ENCODE measurements at regions not wholly inside any gene's neighbourhood (a gene's known extent, or its start where the extent isn't known, plus 50 kb on each side); places are given as distances from the start of the nearest gene placed in this dataset.
"Not testable (repeated sequence)": the region's sequence is repeated elsewhere in the genome, so short reads cannot be mapped to it uniquely, and the experiment has no call there.

DNA sequence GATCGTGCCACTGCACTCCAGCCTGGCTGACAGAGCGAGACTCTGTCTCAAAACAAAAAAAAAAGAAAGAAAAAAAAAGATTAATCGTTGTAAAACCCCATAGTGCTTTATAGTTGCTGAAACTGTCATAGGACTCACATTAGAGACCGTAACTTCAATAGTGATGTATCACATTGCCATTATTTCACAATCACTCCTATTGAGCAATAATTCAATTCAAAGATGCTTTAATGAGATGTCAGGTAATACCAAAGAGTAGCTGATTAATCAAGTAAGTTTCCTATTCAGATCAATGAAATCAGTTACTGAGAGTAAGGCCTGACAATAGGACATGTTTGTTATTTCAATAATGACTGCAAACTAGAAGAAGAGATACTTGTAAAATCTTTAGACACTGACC, 628.7 kb downstream of the KCNJ18 start:
- not testable (repeated sequence) for H2AFZ ChIP-seq (ENCODE audit: low read depth, low read length); H3K27ac ChIP-seq (ENCODE audit: low read length); H3K4me2 ChIP-seq (ENCODE audit: low read length); H4K20me1 ChIP-seq (ENCODE audit: insufficient read depth); H3K27me3 ChIP-seq (ENCODE audit: insufficient read depth, low read depth, low read length); H3F3A ChIP-seq (ENCODE audit: insufficient read depth, low read length, poor library complexity, severe bottlenecking); H3K9me2 ChIP-seq (ENCODE audit: insufficient read depth, low read length); H3K9ac ChIP-seq (ENCODE audit: low read length); H3K36me3 ChIP-seq (ENCODE audit: insufficient read depth, low read length); H3K4me3 ChIP-seq (ENCODE audit: low read length); H3K9me3 ChIP-seq (ENCODE audit: low read length); H3K79me2 ChIP-seq (replicated peaks; ENCODE audit: insufficient read depth, low read length)

DNA sequence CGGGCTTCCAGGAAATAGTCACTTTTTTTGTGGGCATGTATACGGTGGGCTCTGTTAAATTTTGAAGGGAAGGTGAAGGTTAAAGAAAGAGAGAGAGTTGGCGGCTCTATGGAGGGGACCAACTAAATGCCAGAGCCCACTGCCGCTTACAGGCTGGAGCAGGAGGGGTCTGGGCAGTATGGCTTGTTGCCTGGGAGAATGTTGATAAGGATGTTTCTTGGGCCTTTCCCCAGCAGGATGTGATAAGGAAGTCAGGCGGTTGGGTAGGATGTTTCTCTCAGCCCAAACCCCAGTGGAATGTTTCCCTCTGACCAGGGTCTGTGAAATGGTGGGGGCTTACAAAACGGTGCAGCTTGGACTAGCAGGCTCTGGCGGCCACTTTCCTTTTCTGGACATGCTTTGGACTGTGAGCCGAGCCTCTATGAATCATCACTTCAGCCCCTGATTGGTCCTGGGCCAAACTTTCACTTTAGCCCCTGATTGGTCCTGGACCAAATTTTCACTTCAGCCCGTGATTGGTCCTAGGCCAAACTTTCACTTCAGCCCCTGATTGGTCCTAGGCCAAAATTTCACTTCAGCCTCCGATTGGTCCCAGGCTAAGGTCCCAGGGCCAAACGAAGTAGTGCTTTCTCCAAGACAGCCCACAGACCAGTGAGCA, 630.7 kb downstream of the KCNJ18 start:
- H3K9me3 ChIP-seq (ENCODE audit: low read length); H3K27ac ChIP-seq (ENCODE audit: low read length); H3K27me3 ChIP-seq (ENCODE audit: insufficient read depth, low read depth, low read length); H2AFZ ChIP-seq (ENCODE audit: low read depth, low read length); H3K9me2 ChIP-seq (ENCODE audit: insufficient read depth, low read length); H3F3A ChIP-seq (ENCODE audit: insufficient read depth, low read length, poor library complexity, severe bottlenecking); H3K4me3 ChIP-seq (ENCODE audit: low read length); H3K36me3 ChIP-seq (ENCODE audit: insufficient read depth, low read length); H3K9ac ChIP-seq (ENCODE audit: low read length); H3K4me2 ChIP-seq (ENCODE audit: low read length); H3K79me2 ChIP-seq (replicated peaks; ENCODE audit: insufficient read depth, low read length); H4K20me1 ChIP-seq (ENCODE audit: insufficient read depth): not testable (repeated sequence)

DNA sequence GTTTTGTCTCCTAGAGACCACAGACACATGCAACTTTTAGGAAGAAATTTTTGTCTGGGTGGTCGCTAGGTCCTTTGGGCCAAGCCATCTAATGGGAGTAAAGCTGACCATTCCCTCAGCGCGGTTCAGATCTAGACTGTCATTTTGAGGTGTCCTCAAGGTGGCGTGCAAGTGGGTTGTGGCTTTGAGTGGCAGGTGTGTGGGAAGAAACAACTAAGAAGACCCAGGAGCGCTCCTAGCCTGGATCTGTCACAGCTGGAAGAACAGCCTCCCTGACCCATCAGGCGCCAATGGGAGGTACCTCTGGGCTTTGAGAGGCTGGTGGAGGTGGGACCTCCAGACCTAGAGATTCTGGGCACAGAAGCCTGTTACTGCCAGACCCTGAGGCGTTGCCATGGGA, 645.1 kb downstream of the KCNJ18 start:
- H3F3A ChIP-seq (ENCODE audit: insufficient read depth, low read length, poor library complexity, severe bottlenecking) = no peaks in the 10 kb centered on the region
- no peak overlapping the region for H3K4me3 ChIP-seq (ENCODE audit: low read length)
- peaks cover 4% of the 10 kb centered on the region for H3K9me3 ChIP-seq (ENCODE audit: low read length)
- H4K20me1 ChIP-seq (ENCODE audit: insufficient read depth) = no peaks in the 10 kb centered on the region
- H3K27ac ChIP-seq (ENCODE audit: low read length) = no peak overlapping the region
- no peaks in the 10 kb centered on the region for H3K79me2 ChIP-seq (replicated peaks; ENCODE audit: insufficient read depth, low read length)
- H3K4me2 ChIP-seq (ENCODE audit: low read length) = no peak overlapping the region
- H3K9me2 ChIP-seq (ENCODE audit: insufficient read depth, low read length) = no peaks in the 10 kb centered on the region
- no peak for TF ChIP-seq POLR2AphosphoS5 (IDR thresholded peaks at IDR 0.05)
- no peak for TF ChIP-seq EP300 (conservative IDR thresholded peaks at IDR 0.05; ENCODE audit: poor library complexity, severe bottlenecking)
- TF ChIP-seq TAF1 (IDR thresholded peaks at IDR 0.05; ENCODE audit: low read depth) = no peak
- no peak for TF ChIP-seq MXI1 (conservative IDR thresholded peaks at IDR 0.05; ENCODE audit: poor library complexity, severe bottlenecking)
- no peak for TF ChIP-seq EZH2 (IDR thresholded peaks at IDR 0.05; ENCODE audit: borderline replicate concordance, insufficient read depth, low read length, poor library complexity, severe bottlenecking)
- TF ChIP-seq, protein P1, sequence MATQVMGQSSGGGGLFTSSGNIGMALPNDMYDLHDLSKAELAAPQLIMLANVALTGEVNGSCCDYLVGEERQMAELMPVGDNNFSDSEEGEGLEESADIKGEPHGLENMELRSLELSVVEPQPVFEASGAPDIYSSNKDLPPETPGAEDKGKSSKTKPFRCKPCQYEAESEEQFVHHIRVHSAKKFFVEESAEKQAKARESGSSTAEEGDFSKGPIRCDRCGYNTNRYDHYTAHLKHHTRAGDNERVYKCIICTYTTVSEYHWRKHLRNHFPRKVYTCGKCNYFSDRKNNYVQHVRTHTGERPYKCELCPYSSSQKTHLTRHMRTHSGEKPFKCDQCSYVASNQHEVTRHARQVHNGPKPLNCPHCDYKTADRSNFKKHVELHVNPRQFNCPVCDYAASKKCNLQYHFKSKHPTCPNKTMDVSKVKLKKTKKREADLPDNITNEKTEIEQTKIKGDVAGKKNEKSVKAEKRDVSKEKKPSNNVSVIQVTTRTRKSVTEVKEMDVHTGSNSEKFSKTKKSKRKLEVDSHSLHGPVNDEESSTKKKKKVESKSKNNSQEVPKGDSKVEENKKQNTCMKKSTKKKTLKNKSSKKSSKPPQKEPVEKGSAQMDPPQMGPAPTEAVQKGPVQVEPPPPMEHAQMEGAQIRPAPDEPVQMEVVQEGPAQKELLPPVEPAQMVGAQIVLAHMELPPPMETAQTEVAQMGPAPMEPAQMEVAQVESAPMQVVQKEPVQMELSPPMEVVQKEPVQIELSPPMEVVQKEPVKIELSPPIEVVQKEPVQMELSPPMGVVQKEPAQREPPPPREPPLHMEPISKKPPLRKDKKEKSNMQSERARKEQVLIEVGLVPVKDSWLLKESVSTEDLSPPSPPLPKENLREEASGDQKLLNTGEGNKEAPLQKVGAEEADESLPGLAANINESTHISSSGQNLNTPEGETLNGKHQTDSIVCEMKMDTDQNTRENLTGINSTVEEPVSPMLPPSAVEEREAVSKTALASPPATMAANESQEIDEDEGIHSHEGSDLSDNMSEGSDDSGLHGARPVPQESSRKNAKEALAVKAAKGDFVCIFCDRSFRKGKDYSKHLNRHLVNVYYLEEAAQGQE (IDR thresholded peaks at IDR 0.05; ENCODE audit: borderline replicate concordance) = no peak
- TF ChIP-seq RAD21 (conservative IDR thresholded peaks at IDR 0.05) = no peak
- TF ChIP-seq, protein P2, sequence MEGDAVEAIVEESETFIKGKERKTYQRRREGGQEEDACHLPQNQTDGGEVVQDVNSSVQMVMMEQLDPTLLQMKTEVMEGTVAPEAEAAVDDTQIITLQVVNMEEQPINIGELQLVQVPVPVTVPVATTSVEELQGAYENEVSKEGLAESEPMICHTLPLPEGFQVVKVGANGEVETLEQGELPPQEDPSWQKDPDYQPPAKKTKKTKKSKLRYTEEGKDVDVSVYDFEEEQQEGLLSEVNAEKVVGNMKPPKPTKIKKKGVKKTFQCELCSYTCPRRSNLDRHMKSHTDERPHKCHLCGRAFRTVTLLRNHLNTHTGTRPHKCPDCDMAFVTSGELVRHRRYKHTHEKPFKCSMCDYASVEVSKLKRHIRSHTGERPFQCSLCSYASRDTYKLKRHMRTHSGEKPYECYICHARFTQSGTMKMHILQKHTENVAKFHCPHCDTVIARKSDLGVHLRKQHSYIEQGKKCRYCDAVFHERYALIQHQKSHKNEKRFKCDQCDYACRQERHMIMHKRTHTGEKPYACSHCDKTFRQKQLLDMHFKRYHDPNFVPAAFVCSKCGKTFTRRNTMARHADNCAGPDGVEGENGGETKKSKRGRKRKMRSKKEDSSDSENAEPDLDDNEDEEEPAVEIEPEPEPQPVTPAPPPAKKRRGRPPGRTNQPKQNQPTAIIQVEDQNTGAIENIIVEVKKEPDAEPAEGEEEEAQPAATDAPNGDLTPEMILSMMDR (IDR thresholded peaks at IDR 0.05; ENCODE audit: poor library complexity, severe bottlenecking) = no peak
- TF ChIP-seq SMC3 (conservative IDR thresholded peaks at IDR 0.05; ENCODE audit: poor library complexity) = no peak
- no peaks in the 10 kb centered on the region for H3K27me3 ChIP-seq (ENCODE audit: insufficient read depth, low read depth, low read length)
- H3K36me3 ChIP-seq (ENCODE audit: insufficient read depth, low read length) = no peaks in the 10 kb centered on the region
- H2AFZ ChIP-seq (ENCODE audit: low read depth, low read length) = no peak overlapping the region
- H3K9ac ChIP-seq (ENCODE audit: low read length) = no peak overlapping the region

DNA sequence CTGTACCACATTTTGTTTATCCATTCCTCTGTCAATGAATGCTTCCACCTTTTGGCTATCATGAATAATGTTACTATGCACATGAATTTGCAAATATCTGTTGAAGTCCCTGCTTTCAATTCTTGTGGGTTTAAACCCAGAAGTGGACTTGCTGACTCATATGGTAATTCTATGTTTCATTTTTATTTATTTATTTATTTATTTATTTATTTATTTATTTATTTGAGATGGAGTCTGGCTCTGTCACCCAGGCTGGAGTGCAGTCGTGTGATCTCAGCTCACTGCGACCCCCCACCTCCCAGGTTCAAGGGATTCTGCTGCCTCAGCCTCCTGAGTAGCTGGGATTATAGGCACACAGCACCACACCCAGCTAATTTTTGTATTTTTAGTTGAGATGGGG, 664.3 kb downstream of the KCNJ18 start:
- not testable (repeated sequence) for H3K9me3 ChIP-seq (ENCODE audit: low read length)

DNA sequence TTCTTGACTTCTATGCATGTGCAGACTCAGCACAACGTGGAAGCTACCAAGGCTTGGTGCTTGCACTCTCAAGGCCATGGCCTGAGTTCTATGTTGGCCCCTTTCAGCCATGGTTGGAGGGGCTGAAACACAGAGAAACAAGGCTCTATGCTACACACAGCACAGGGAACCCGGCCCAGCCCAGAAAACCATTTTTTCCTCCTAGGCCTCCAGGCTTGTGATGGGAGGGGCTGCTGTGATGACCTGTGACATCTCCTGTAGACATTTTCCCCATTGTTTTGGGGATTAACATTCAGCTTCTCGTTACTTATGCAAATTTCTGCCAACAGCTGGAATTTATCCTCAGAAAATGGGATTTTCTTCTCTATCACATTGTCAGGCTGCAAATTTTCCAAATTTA, 678.7 kb downstream of the KCNJ18 start:
- not testable (repeated sequence) for H3K27ac ChIP-seq (ENCODE audit: low read length); H3K9ac ChIP-seq (ENCODE audit: low read length); H4K20me1 ChIP-seq (ENCODE audit: insufficient read depth); H3K27me3 ChIP-seq (ENCODE audit: insufficient read depth, low read depth, low read length); H3K36me3 ChIP-seq (ENCODE audit: insufficient read depth, low read length); H3K9me3 ChIP-seq (ENCODE audit: low read length); H3F3A ChIP-seq (ENCODE audit: insufficient read depth, low read length, poor library complexity, severe bottlenecking); H3K4me3 ChIP-seq (ENCODE audit: low read length); H3K79me2 ChIP-seq (replicated peaks; ENCODE audit: insufficient read depth, low read length); H2AFZ ChIP-seq (ENCODE audit: low read depth, low read length); H3K9me2 ChIP-seq (ENCODE audit: insufficient read depth, low read length); H3K4me2 ChIP-seq (ENCODE audit: low read length)

More for the DNA sequence above, 664.3 kb downstream of the KCNJ18 start:
- not testable (repeated sequence) for H2AFZ ChIP-seq (ENCODE audit: low read depth, low read length); H3K4me2 ChIP-seq (ENCODE audit: low read length); H3K27me3 ChIP-seq (ENCODE audit: insufficient read depth, low read depth, low read length); H3F3A ChIP-seq (ENCODE audit: insufficient read depth, low read length, poor library complexity, severe bottlenecking); H4K20me1 ChIP-seq (ENCODE audit: insufficient read depth); H3K79me2 ChIP-seq (replicated peaks; ENCODE audit: insufficient read depth, low read length); H3K9ac ChIP-seq (ENCODE audit: low read length); H3K4me3 ChIP-seq (ENCODE audit: low read length); H3K36me3 ChIP-seq (ENCODE audit: insufficient read depth, low read length); H3K9me2 ChIP-seq (ENCODE audit: insufficient read depth, low read length); H3K27ac ChIP-seq (ENCODE audit: low read length)
